ENCODE measurements at regions not wholly inside any gene's neighbourhood (a gene's known extent, or its start where the extent isn't known, plus 50 kb on each side); places are given as distances from the start of the nearest gene placed in this dataset.

- FAIRE-seq = no peak
- intact Hi-C loops (cut with micrococcal nuclease) = no loop called here
- H3K4me2 ChIP-seq (ENCODE audit: insufficient read depth, low read length) = no peak overlapping the region
- H4K20me1 ChIP-seq (replicated peaks; ENCODE audit: control insufficient read depth, extremely low read depth, insufficient read depth, low read length) = no peaks in the 10 kb centered on the region
- no peaks in the 10 kb centered on the region for H3K79me2 ChIP-seq (ENCODE audit: control insufficient read depth, insufficient read depth, low read length)
- H3K9me3 ChIP-seq (replicated peaks; ENCODE audit: control insufficient read depth, insufficient read depth, low read length) = no peaks in the 10 kb centered on the region
- H3K9me1 ChIP-seq (replicated peaks; ENCODE audit: control insufficient read depth, extremely low read depth, insufficient read depth, low read length) = no peaks in the 10 kb centered on the region
- BruUV-seq (replicated peaks) = no TSS peak
- ChIA-PET POLR2A (no interaction called here), CTCF (no interaction called here)
- no peak overlapping the region for H3K9ac ChIP-seq (replicated peaks; ENCODE audit: extremely low read depth, insufficient read depth, low read length)
- H2AFZ ChIP-seq (ENCODE audit: low read depth, low read length) = no peak overlapping the region
- no peak for TF ChIP-seq POLR2A (IDR thresholded peaks at IDR 0.05; ENCODE audit: low read depth, low read length)
- no peak for TF ChIP-seq POLR2AphosphoS5 (IDR thresholded peaks at IDR 0.05; ENCODE audit: insufficient read depth, low read depth, low read length)
- TF ChIP-seq, protein P1, sequence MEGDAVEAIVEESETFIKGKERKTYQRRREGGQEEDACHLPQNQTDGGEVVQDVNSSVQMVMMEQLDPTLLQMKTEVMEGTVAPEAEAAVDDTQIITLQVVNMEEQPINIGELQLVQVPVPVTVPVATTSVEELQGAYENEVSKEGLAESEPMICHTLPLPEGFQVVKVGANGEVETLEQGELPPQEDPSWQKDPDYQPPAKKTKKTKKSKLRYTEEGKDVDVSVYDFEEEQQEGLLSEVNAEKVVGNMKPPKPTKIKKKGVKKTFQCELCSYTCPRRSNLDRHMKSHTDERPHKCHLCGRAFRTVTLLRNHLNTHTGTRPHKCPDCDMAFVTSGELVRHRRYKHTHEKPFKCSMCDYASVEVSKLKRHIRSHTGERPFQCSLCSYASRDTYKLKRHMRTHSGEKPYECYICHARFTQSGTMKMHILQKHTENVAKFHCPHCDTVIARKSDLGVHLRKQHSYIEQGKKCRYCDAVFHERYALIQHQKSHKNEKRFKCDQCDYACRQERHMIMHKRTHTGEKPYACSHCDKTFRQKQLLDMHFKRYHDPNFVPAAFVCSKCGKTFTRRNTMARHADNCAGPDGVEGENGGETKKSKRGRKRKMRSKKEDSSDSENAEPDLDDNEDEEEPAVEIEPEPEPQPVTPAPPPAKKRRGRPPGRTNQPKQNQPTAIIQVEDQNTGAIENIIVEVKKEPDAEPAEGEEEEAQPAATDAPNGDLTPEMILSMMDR (IDR thresholded peaks at IDR 0.05; ENCODE audit: extremely low read depth in 1 of 2, insufficient read depth in 1 of 2, low read depth in 1 of 2, low read length in 2 of 2) = no peak
- TF ChIP-seq JUN (IDR thresholded peaks at IDR 0.05; ENCODE audit: borderline replicate concordance, insufficient read depth, insufficient read length, low read depth) = no peak
- no peak overlapping the region for H3K4me3 ChIP-seq (replicated peaks in 1 of 3; ENCODE audit: insufficient read depth in 1 of 3, low read depth in 1 of 3, low read length in 3 of 3)
- H3K27ac ChIP-seq (ENCODE audit: insufficient read depth, low read depth, low read length) = no peak overlapping the region
- H3K36me3 ChIP-seq (ENCODE audit: control insufficient read depth in 2 of 2, extremely low read depth in 1 of 2, insufficient read depth in 2 of 2, low read length in 2 of 2) = no peaks in the 10 kb centered on the region
- no peak for DNase-seq (ENCODE audit: low read depth, low spot score)
- H3K4me1 ChIP-seq (ENCODE audit: control insufficient read depth, extremely low read depth, insufficient read depth, low read length) = no peaks in the 10 kb centered on the region
- dilution Hi-C loops (cut with MboI; ENCODE audit: extremely low pct_ligation_motif_present, low sequenced_read_pairs) = no loop called here
- no peaks in the 10 kb centered on the region for H3K27me3 ChIP-seq (ENCODE audit: control insufficient read depth in 2 of 2, insufficient read depth in 2 of 2, low read length in 2 of 2)
Measured at GRCh38 chr6:68544450-68544849, 90.6 kb upstream of the ADGRB3 start.

GRCh38 chr6:68533339-68533795, 101.7 kb upstream of the ADGRB3 start:
- FAIRE-seq = no peak
- no peaks in the 10 kb centered on the region for H4K20me1 ChIP-seq (replicated peaks; ENCODE audit: control insufficient read depth, extremely low read depth, insufficient read depth, low read length)
- no peaks in the 10 kb centered on the region for H3K27me3 ChIP-seq (ENCODE audit: control insufficient read depth in 2 of 2, insufficient read depth in 2 of 2, low read length in 2 of 2)
- ChIA-PET CTCF (no interaction called here), POLR2A (no interaction called here)
- no peaks in the 10 kb centered on the region for H3K9me3 ChIP-seq (replicated peaks; ENCODE audit: control insufficient read depth, insufficient read depth, low read length)
- no peaks in the 10 kb centered on the region for H3K9me1 ChIP-seq (replicated peaks; ENCODE audit: control insufficient read depth, extremely low read depth, insufficient read depth, low read length)
- no peaks in the 10 kb centered on the region for H3K4me1 ChIP-seq (ENCODE audit: control insufficient read depth, extremely low read depth, insufficient read depth, low read length)
- H2AFZ ChIP-seq (ENCODE audit: low read depth, low read length) = no peak overlapping the region
- H3K9ac ChIP-seq (replicated peaks; ENCODE audit: extremely low read depth, insufficient read depth, low read length) = no peak overlapping the region
- dilution Hi-C loops (cut with MboI; ENCODE audit: extremely low pct_ligation_motif_present, low sequenced_read_pairs) (no loop called here), intact Hi-C loops (cut with micrococcal nuclease) (no loop called here)
- H3K79me2 ChIP-seq (ENCODE audit: control insufficient read depth, insufficient read depth, low read length) = no peaks in the 10 kb centered on the region
- BruUV-seq (replicated peaks) = no TSS peak
- no peak overlapping the region for H3K4me2 ChIP-seq (ENCODE audit: insufficient read depth, low read length)
- no peak overlapping the region for H3K4me3 ChIP-seq (replicated peaks in 1 of 3; ENCODE audit: insufficient read depth in 1 of 3, low read depth in 1 of 3, low read length in 3 of 3)
- TF ChIP-seq EZH2 (IDR thresholded peaks at IDR 0.05; ENCODE audit: borderline replicate concordance, low read depth, low read length, severe bottlenecking) (no peak), POLR2A (IDR thresholded peaks at IDR 0.05; ENCODE audit: low read depth, low read length) (no peak), JUN (IDR thresholded peaks at IDR 0.05; ENCODE audit: borderline replicate concordance, insufficient read depth, insufficient read length, low read depth) (no peak), FOS (IDR thresholded peaks at IDR 0.05; ENCODE audit: borderline replicate concordance, insufficient read depth, low read length) (no peak), POLR2AphosphoS5 (IDR thresholded peaks at IDR 0.05; ENCODE audit: insufficient read depth, low read depth, low read length) (no peak), GATA2 (IDR thresholded peaks at IDR 0.05; ENCODE audit: insufficient read depth, insufficient read length, low read depth, low read length) (no peak), MYC (IDR thresholded peaks at IDR 0.05; ENCODE audit: low read depth, low read length) (no peak)
- TF ChIP-seq, protein P1 (IDR thresholded peaks at IDR 0.05; ENCODE audit: extremely low read depth in 1 of 2, insufficient read depth in 1 of 2, low read depth in 1 of 2, low read length in 2 of 2) = no peak
- TF ChIP-seq, protein P2, sequence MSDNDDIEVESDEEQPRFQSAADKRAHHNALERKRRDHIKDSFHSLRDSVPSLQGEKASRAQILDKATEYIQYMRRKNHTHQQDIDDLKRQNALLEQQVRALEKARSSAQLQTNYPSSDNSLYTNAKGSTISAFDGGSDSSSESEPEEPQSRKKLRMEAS (IDR thresholded peaks at IDR 0.05; ENCODE audit: insufficient read depth, insufficient read length) = no peak
- H3K27ac ChIP-seq (ENCODE audit: insufficient read depth, low read depth, low read length) = no peak overlapping the region
- no peak for DNase-seq (ENCODE audit: low read depth, low spot score)
- no peaks in the 10 kb centered on the region for H3K36me3 ChIP-seq (ENCODE audit: control insufficient read depth in 2 of 2, extremely low read depth in 1 of 2, insufficient read depth in 2 of 2, low read length in 2 of 2)

Data from endothelial cell of umbilical vein (primary cell).